ENCODE measurements at regions not wholly inside any gene's neighbourhood (a gene's known extent, or its start where the extent isn't known, plus 50 kb on each side); places are given as distances from the start of the nearest gene placed in this dataset.
A peak's percentile ranks its signal among the peaks of the same experiment; 100 is the strongest.

DNA sequence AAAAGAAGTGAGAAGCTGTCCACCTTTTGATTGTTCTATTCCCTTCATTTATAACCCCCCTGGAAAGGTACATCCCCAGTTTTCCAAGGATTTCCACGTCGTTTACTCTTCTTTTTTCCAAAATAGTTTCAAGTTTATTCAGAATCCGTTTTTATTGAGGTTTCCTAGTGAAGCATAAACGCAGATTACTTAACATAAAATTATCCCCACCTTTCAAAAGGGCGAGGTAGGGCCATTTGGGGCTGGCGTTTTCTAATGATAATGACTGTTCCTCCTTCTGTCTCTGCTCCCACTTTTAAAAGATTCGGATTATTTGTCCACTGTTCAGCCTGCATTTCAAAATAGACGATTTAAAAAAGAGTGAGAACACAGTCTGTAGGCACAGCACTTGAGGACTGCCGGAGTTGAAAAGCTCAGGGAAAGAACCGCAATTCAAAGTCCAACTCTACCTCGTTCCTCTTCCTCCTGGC, 165.2 kb upstream of the PPP1R3A start:
- intact Hi-C loops (cut with DNase I) = loop anchor here in 5 of 10 donors (5.0 to 10.0 kb wide), 6 partner anchors 321 to 1828 kb away; partner anchors contain the start of gene FOXP2 (in 1 of the 5)
- Histone ChIP-seq H3K27me3 (peaks cover 9 to 98% (median 90%) of the 10 kb centered on the region in 7 donors), H3K4me3 (peak overlapping the region; percentile 49 to 65 (median 59)), H3K4me1 (peaks cover 0 to 49% (median 26%) of the 10 kb centered on the region in 9 donors), H3K27ac (peak overlapping the region; percentile 58 to 89 (median 82)), H3K9me3 (no peaks in the 10 kb centered on the region), H3K36me3 (no peaks in the 10 kb centered on the region)
- no peak for DNase-seq
- WGBS, 2 donors = 16 to 21% methylated on average over 11 of the region's 11 CpGs
- TF ChIP-seq CTCF (IDR thresholded peaks at IDR 0.05) = no peak
- peak in 1 of 8 donors; percentile 2 for ATAC-seq

DNA sequence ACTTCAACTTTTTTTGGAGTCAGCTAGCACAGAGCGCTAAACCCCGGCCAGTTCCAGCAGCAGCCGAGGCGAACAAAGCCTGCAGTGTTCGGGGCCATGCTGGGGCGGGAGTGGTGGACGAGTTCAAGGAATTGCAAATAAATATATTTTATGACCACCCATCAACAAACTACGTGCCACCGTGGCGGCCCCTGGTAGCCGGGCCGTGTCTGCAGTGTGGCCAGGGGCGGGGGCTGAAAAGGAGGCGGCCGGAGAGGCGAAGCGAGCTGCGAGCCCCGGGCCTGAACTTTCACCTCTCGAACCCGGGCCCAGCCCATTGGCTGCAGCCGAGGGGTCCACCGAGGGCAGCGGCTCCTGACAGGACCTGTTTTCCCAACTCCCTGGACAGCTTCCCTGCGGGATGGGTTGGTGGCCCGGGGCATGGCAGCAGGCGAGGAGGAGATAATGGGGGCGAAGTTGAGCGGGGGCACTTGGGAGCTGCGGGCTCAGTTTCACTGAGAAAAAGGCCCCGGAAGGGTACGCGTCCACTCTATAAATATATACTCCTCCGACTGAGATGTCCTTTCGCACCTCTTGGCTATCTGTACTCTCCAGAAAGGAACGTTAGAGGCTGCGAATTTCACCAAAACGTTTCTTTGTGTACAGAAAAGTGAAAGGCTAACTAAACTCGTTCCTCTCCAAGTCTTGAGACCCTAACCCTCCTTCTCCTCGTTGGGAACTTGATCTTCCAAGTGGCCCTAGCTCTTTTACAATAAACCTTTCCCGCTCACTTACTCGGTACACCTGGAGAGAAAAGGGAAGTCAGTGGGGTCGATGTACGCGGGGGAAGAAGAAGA, 164.6 kb upstream of the PPP1R3A start:
- TF ChIP-seq CTCF (IDR thresholded peaks at IDR 0.05) = no peak
- Histone ChIP-seq H3K4me3 (peak overlapping the region; percentile 4 to 65 (median 57)), H3K27ac (peak overlapping the region in 6 of 10 donors; percentile 14 to 89 (median 64)), H3K36me3 (no peaks in the 10 kb centered on the region), H3K9me3 (no peaks in the 10 kb centered on the region), H3K27me3 (peaks cover 9 to 98% (median 87%) of the 10 kb centered on the region in 7 donors), H3K4me1 (peaks cover 0 to 49% (median 26%) of the 10 kb centered on the region in 9 donors)
- ATAC-seq = peak in 1 of 8 donors; percentile 5
- intact Hi-C loops (cut with DNase I) = loop anchor here in 5 of 10 donors (5.0 to 10.0 kb wide), 6 partner anchors 321 to 1829 kb away; partner anchors contain the start of gene FOXP2 (in 1 of the 5)
- whole genome bisulfite sequencing, 2 donors = 10 to 13% methylated on average over 45 of the region's 45 CpGs
- DNase-seq = peak in 1 of 2 donors; percentile 9

- peak overlapping the region in 1 of 10 donors; percentile 20 for H3K27ac ChIP-seq
Observed at GRCh38 chr7:114082642-114083165, 163.9 kb upstream of the PPP1R3A start.

More at GRCh38 chr7:114082642-114083165, 163.9 kb upstream of the PPP1R3A start:
- no peak for TF ChIP-seq CTCF (IDR thresholded peaks at IDR 0.05)
- peak overlapping the region; percentile 4 to 65 (median 48) for H3K4me3 ChIP-seq
- DNase-seq (no peak), ATAC-seq (no peak)
- WGBS, 2 donors = 3 to 7% methylated on average over 30 of the region's 30 CpGs
- intact Hi-C loops (cut with DNase I) = loop anchor here in 5 of 10 donors (5.0 to 10.0 kb wide), 6 partner anchors 322 to 1830 kb away; partner anchors contain the start of gene FOXP2 (in 1 of the 5)
- H3K27me3 ChIP-seq = peaks cover 9 to 97% (median 84%) of the 10 kb centered on the region in 7 donors
- H3K4me1 ChIP-seq = peaks cover 0 to 49% (median 26%) of the 10 kb centered on the region in 9 donors
- no peaks in the 10 kb centered on the region for H3K9me3 ChIP-seq
- no peaks in the 10 kb centered on the region for H3K36me3 ChIP-seq

Data from heart right ventricle (tissue), 16 donors.